HEK293 (cell line): ENCODE measurements at regions not wholly inside any gene's neighbourhood (a gene's known extent, or its start where the extent isn't known, plus 50 kb on each side); places are given as distances from the start of the nearest gene placed in this dataset.

Experiments used
- CTCF ChIA-PET: fragments of 350-600 bp; formaldehyde crosslinking; extraction: SDS; loops from one replicate; lab custom pipeline; 2021; ENCODE audit warnings: antibody characterized with exemption; lab: Yijun Ruan, JAX
- POLR2A ChIA-PET: fragments of 300-600 bp; formaldehyde crosslinking; extraction: SDS; loops from one replicate; lab custom pipeline; 2020; ENCODE audit warnings: antibody characterized with exemption, inconsistent platforms; lab: Yijun Ruan, JAX
- H3K27ac ChIP-seq: fragments of 200-500 bp; sonication (Bioruptor generic); 2 replicates; pipeline ENCODE4 v1.5.1; 2014; ENCODE audit warnings: low read depth, low read length, control low read depth, inconsistent platforms; ENCODE audit errors: extremely low read depth
- H3K36me3 ChIP-seq, 2 experiments: fragments of 200-500 bp in 1 of 2; sonication (Bioruptor generic) in 1 of 2; 1 replicate in 1 of 2; 2 replicates in 1 of 2; pipeline ENCODE4 v1.5.1; 2014 to 2017; ENCODE audit warnings: inconsistent platforms in 2 of 2, low read length in 2 of 2; ENCODE audit not compliant: control insufficient read depth in 2 of 2, insufficient read depth in 1 of 2
- H3K4me1 ChIP-seq: fragments of 200-500 bp; sonication (Bioruptor generic); 2 replicates; pipeline ENCODE4 v1.5.1; 2014; ENCODE audit warnings: mild to moderate bottlenecking, low read length, inconsistent platforms; ENCODE audit not compliant: control insufficient read depth, insufficient read depth
- H3K4me3 ChIP-seq: 2 replicates; pipeline ENCODE4 v1.5.1; 2011; ENCODE audit warnings: low read depth, mild to moderate bottlenecking, control low read depth, low read length, moderate library complexity
- H3K9me3 ChIP-seq: fragments of 200-500 bp; sonication (Bioruptor generic); 2 replicates; pipeline ENCODE4 v1.5.1; 2014; ENCODE audit warnings: low read depth, low read length, inconsistent platforms; ENCODE audit not compliant: control insufficient read depth, insufficient read depth
- AEBP2 ChIP-seq: fragments of 450-650 bp; formaldehyde crosslinking; IDR thresholded peaks from 2 replicates; pipeline ENCODE4 v1.5.1; 2016; ENCODE audit warnings: missing biosample characterization, missing genetic modification characterization, borderline replicate concordance
- BCL11B ChIP-seq: fragments of 450-650 bp; formaldehyde crosslinking; IDR thresholded peaks from 2 replicates; pipeline ENCODE4 v1.5.1; 2016; ENCODE audit warnings: low read depth, missing biosample characterization, missing genetic modification characterization
- GLI4 ChIP-seq: fragments of 450-650 bp; formaldehyde crosslinking; IDR thresholded peaks from 2 replicates; pipeline ENCODE4 v1.5.1; 2016; ENCODE audit warnings: missing biosample characterization, missing genetic modification characterization
- GLIS2 ChIP-seq: fragments of 450-650 bp; formaldehyde crosslinking; IDR thresholded peaks from 2 replicates; pipeline ENCODE4 v1.5.1; 2016; ENCODE audit warnings: missing biosample characterization, missing genetic modification characterization
- HIC1 ChIP-seq: fragments of 450-650 bp; formaldehyde crosslinking; IDR thresholded peaks from 2 replicates; pipeline ENCODE4 v1.5.1; 2016; ENCODE audit warnings: missing biosample characterization, missing genetic modification characterization
- HOXA7 ChIP-seq: sonication (generic); formaldehyde crosslinking; IDR thresholded peaks from 2 replicates; pipeline ENCODE4 v1.8.1; 2022; ENCODE audit warnings: missing genetic modification reagents, borderline replicate concordance
- SCRT2 ChIP-seq: fragments of 450-650 bp; formaldehyde crosslinking; IDR thresholded peaks from 2 replicates; pipeline ENCODE4 v1.5.1; 2016; ENCODE audit warnings: missing biosample characterization, missing genetic modification characterization
- ZNF114 ChIP-seq: fragments of 450-650 bp; formaldehyde crosslinking; IDR thresholded peaks from 2 replicates; pipeline ENCODE4 v1.5.0; 2017; ENCODE audit warnings: missing biosample characterization, missing genetic modification characterization
- ZNF155 ChIP-seq: fragments of 450-650 bp; formaldehyde crosslinking; IDR thresholded peaks from 2 replicates; pipeline ENCODE4 v1.5.1; 2016; ENCODE audit warnings: missing biosample characterization, missing genetic modification characterization
- ZNF16 ChIP-seq: fragments of 450-650 bp; formaldehyde crosslinking; IDR thresholded peaks from 2 replicates; pipeline ENCODE4 v1.5.1; 2016; ENCODE audit warnings: low read depth, missing biosample characterization, missing genetic modification characterization
- ZNF18 ChIP-seq: fragments of 450-650 bp; formaldehyde crosslinking; IDR thresholded peaks from 2 replicates; pipeline ENCODE4 v1.5.1; 2016; ENCODE audit warnings: missing biosample characterization, missing genetic modification characterization
- ZNF184 ChIP-seq: fragments of 450-650 bp; IDR thresholded peaks from 2 replicates; pipeline ENCODE4 v1.5.1; 2018; ENCODE audit warnings: missing biosample characterization, mild to moderate bottlenecking, missing genetic modification characterization
- ZNF221 ChIP-seq: fragments of 450-650 bp; formaldehyde crosslinking; IDR thresholded peaks from 2 replicates; pipeline ENCODE4 v1.5.1; 2017; ENCODE audit warnings: missing biosample characterization, missing genetic modification characterization, borderline replicate concordance
- ZNF324 ChIP-seq: fragments of 450-650 bp; formaldehyde crosslinking; IDR thresholded peaks from 2 replicates; pipeline ENCODE4 v1.5.1; 2016; ENCODE audit warnings: missing biosample characterization, missing genetic modification characterization
- ZNF350 ChIP-seq: fragments of 450-650 bp; formaldehyde crosslinking; IDR thresholded peaks from 2 replicates; pipeline ENCODE4 v1.5.0; 2017; ENCODE audit warnings: missing biosample characterization, mild to moderate bottlenecking, missing genetic modification characterization
- ZNF366 ChIP-seq: fragments of 450-650 bp; formaldehyde crosslinking; conservative IDR thresholded peaks from 2 replicates; pipeline ENCODE4 v1.5.1; 2016; ENCODE audit warnings: missing biosample characterization, missing genetic modification characterization
- ZNF449 ChIP-seq: fragments of 450-650 bp; formaldehyde crosslinking; IDR thresholded peaks from 2 replicates; pipeline ENCODE4 v1.5.1; 2017; ENCODE audit warnings: missing biosample characterization, mild to moderate bottlenecking, missing genetic modification characterization, moderate library complexity
- ZNF529 ChIP-seq: fragments of 450-650 bp; formaldehyde crosslinking; IDR thresholded peaks from 2 replicates; pipeline ENCODE4 v1.5.1; 2017; ENCODE audit warnings: missing genetic modification characterization, missing biosample characterization; ENCODE audit not compliant: insufficient replicate concordance
- ZNF549 ChIP-seq: fragments of 450-650 bp; IDR thresholded peaks from 2 replicates; pipeline ENCODE4 v1.5.1; 2018; ENCODE audit warnings: missing biosample characterization, missing genetic modification characterization, mild to moderate bottlenecking, inconsistent platforms, moderate library complexity
- ZNF610 ChIP-seq: fragments of 450-650 bp; formaldehyde crosslinking; IDR thresholded peaks from 2 replicates; pipeline ENCODE4 v1.5.1; 2016; ENCODE audit warnings: missing biosample characterization, missing genetic modification characterization, borderline replicate concordance
- ZNF621 ChIP-seq: fragments of 450-650 bp; formaldehyde crosslinking; IDR thresholded peaks from 2 replicates; pipeline ENCODE4 v1.5.1; 2017; ENCODE audit warnings: missing biosample characterization, missing genetic modification characterization
- ZNF639 ChIP-seq: fragments of 450-650 bp; formaldehyde crosslinking; IDR thresholded peaks from 2 replicates; pipeline ENCODE4 v1.5.1; 2016; ENCODE audit warnings: missing biosample characterization, missing genetic modification characterization
- ZNF658 ChIP-seq: fragments of 450-650 bp; formaldehyde crosslinking; IDR thresholded peaks from 2 replicates; pipeline ENCODE4; 2016; ENCODE audit warnings: missing biosample characterization, missing genetic modification characterization
- ZNF701 ChIP-seq: fragments of 450-650 bp; formaldehyde crosslinking; IDR thresholded peaks from 2 replicates; pipeline ENCODE4 v1.5.1; 2016; ENCODE audit warnings: missing biosample characterization, missing genetic modification characterization
- TF ChIP-seq, protein P1 (sequence below): fragments of 450-650 bp; formaldehyde crosslinking; IDR thresholded peaks from 2 replicates; pipeline ENCODE4 v1.5.1; 2016; ENCODE audit warnings: missing biosample characterization, missing genetic modification characterization

DNA sequence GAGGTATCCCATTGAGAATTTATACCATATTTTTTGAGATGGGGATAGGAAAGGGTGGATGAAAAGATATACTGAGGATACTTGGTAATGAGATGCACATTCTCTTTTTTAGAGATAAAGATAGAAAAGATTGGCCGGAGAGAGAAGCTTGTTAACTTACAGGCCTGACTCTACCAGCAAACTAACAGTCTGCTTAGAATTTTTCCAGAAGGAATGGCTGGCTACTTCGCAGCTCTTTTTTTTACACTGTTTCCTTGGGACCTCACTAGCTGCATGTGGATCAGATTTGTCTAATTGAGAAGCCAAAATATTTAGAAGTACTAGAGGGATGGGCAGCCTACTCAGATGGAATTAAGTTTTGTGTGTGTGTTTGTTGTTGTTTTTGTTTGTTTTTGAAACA is 586.6 kb downstream of the TAFA4 start:
- no peak overlapping the region for H3K4me3 ChIP-seq
- TF ChIP-seq ZNF621 (no peak), ZNF350 (tag by site-specific recombination) (no peak), ZNF16 (tag by site-specific recombination) (no peak), ZNF701 (tag by site-specific recombination) (no peak), HIC1 (no peak), ZNF184 (tag by site-specific recombination) (no peak), ZNF221 (no peak), SCRT2 (tag by site-specific recombination) (no peak), ZNF449 (tag by site-specific recombination) (no peak)
- H3K27ac ChIP-seq, result no peak overlapping the region
- ChIA-PET POLR2A (interaction anchor here (0.5 kb wide), 1 partner anchor 668 kb away, joined by 3 read pairs; no protein-coding TSS in a partner anchor), CTCF (no interaction called here)
- no peaks in the 10 kb centered on the region for H3K4me1 ChIP-seq
- no peaks in the 10 kb centered on the region for H3K36me3 ChIP-seq
- H3K9me3 ChIP-seq, result no peaks in the 10 kb centered on the region

- no peaks in the 10 kb centered on the region for H3K36me3 ChIP-seq
- CTCF ChIA-PET, result no interaction called here
These were observed 589.9 kb downstream of the TAFA4 start for GRCh38 chr3:68342426-68342825.

DNA sequence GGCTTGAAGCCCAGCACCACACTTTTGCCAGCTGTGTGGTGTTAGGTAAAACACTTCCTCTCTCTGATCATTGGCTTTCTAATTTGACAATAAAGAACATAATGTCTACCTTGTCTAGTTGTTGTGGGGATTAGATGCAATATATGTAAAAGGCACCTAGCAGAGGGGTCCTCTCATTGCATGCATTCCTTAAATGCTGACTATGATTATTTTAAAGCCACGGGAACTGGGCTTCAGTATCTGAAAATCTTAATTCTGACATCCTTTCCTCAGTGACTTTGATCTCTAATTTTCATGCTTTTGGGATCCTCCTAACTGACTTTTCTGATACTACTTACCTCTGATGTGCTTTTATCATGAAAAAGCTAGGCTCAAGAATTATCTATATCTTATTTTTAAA is 596.3 kb downstream of the TAFA4 start:
- Histone ChIP-seq H3K4me3 (no peak overlapping the region), H3K4me1 (no peaks in the 10 kb centered on the region), H3K27ac (no peak overlapping the region), H3K36me3 (no peaks in the 10 kb centered on the region), H3K9me3 (no peaks in the 10 kb centered on the region)
- CTCF ChIA-PET, result no interaction called here
- POLR2A ChIA-PET, result no interaction called here
- TF ChIP-seq, protein P1, sequence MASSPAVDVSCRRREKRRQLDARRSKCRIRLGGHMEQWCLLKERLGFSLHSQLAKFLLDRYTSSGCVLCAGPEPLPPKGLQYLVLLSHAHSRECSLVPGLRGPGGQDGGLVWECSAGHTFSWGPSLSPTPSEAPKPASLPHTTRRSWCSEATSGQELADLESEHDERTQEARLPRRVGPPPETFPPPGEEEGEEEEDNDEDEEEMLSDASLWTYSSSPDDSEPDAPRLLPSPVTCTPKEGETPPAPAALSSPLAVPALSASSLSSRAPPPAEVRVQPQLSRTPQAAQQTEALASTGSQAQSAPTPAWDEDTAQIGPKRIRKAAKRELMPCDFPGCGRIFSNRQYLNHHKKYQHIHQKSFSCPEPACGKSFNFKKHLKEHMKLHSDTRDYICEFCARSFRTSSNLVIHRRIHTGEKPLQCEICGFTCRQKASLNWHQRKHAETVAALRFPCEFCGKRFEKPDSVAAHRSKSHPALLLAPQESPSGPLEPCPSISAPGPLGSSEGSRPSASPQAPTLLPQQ (tag by site-specific recombination), result no peak
- no peak for TF ChIP-seq ZNF658 (tag by site-specific recombination)
- TF ChIP-seq AEBP2 (tag by site-specific recombination), result no peak
- no peak for TF ChIP-seq ZNF549 (tag by site-specific recombination)
- no peak for TF ChIP-seq GLIS2 (tag by site-specific recombination)
- TF ChIP-seq ZNF529 (tag by site-specific recombination), result no peak
- TF ChIP-seq GLI4 (tag by site-specific recombination), result no peak
- TF ChIP-seq ZNF610 (tag by site-specific recombination), result no peak
- TF ChIP-seq HOXA7 (CRISPR knock-in tag), result no peak
- TF ChIP-seq ZNF18 (tag by site-specific recombination), result no peak

More at GRCh38 chr3:68342426-68342825, 589.9 kb downstream of the TAFA4 start:
- Histone ChIP-seq H3K4me3 (no peak overlapping the region), H3K9me3 (no peaks in the 10 kb centered on the region), H3K4me1 (no peaks in the 10 kb centered on the region), H3K27ac (no peak overlapping the region)
- POLR2A ChIA-PET, result no interaction called here
- no peak for TF ChIP-seq ZNF324 (tag by site-specific recombination)
- no peak for TF ChIP-seq ZNF155 (tag by site-specific recombination)
- TF ChIP-seq ZNF639 (tag by site-specific recombination), result no peak
- no peak for TF ChIP-seq BCL11B (tag by site-specific recombination)
- TF ChIP-seq ZNF366, result no peak
- TF ChIP-seq GLIS2 (tag by site-specific recombination), result no peak
- no peak for TF ChIP-seq ZNF114 (tag by site-specific recombination)
- TF ChIP-seq ZNF221, result no peak
